ENCODE measurements at regions not wholly inside any gene's neighbourhood (a gene's known extent, or its start where the extent isn't known, plus 50 kb on each side); places are given as distances from the start of the nearest gene placed in this dataset.

DNA sequence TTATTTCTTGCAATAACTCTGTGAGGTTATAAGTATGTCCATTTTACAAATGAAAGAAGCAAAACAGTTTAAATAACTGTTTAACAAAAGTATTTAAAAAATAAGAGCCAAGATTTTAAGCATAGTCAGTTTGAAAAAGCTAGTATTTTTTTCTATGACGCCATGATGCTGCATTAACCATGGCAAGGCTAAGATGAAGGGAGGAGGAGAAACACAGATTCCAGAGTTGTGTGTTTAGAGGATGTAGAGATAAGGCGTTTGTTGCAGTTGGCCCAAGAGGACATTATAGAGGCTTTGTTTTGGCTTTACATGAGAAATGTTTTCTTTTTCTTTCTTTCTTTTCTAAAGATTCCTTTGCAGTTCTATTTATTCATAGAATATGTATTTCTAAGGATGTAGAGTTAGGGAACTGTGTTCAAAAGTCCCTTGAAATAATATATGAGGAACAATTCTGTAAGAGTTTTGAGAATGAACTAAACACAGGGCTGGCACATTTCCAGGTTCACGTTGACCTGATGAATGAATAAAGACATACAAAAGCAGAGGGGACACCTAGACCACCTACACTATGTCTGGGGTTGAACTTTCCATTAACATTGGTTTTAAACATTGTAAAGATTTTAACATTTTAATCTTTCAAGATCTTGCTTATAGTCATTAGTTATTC lies 244.2 kb downstream of the KCNS3 start:
- TF ChIP-seq GATA2 (IDR thresholded peaks at IDR 0.05; ENCODE audit: low read depth, low read length) (no peak), GATA3 (IDR thresholded peaks at IDR 0.05; ENCODE audit: low read depth, low read length) (no peak)

All from SH-SY5Y (cell line).